ENCODE measurements at regions not wholly inside any gene's neighbourhood (a gene's known extent, or its start where the extent isn't known, plus 50 kb on each side); places are given as distances from the start of the nearest gene placed in this dataset.

GRCh38 chr14:103186909-103187586, 63.8 kb downstream of the TNFAIP2 start:
- intact Hi-C loops (cut with DNase I): loop anchor here (5.0 kb wide), 3 partner anchors 45 to 105 kb away; no protein-coding TSS in a partner anchor
- Histone ChIP-seq H3K4me1 (peaks cover 4% of the 10 kb centered on the region), H3K27me3 (ENCODE audit: insufficient read depth in 3 of 3, low read length in 2 of 3) (no peaks in the 10 kb centered on the region), H3K9me3 (no peaks in the 10 kb centered on the region), H3K27ac (no peak overlapping the region), H3K4me3 (no peak overlapping the region), H3K36me3 (ENCODE audit: insufficient read depth in 1 of 2, low read depth in 1 of 2) (no peaks in the 10 kb centered on the region)
- no peak for TF ChIP-seq CTCF (IDR thresholded peaks at IDR 0.05)
- ATAC-seq (no peak), DNase-seq (no peak)
- WGBS, 3 donors: 84 to 87% (median 87%) methylated on average over 12 of the region's 12 CpGs

GRCh38 chr14:103187911-103188310, 64.7 kb downstream of the TNFAIP2 start:
- Histone ChIP-seq H3K27ac (no peak overlapping the region), H3K4me1 (peaks cover 4% of the 10 kb centered on the region), H3K36me3 (ENCODE audit: insufficient read depth in 1 of 2, low read depth in 1 of 2) (no peaks in the 10 kb centered on the region), H3K9me3 (no peaks in the 10 kb centered on the region), H3K27me3 (ENCODE audit: insufficient read depth in 3 of 3, low read length in 2 of 3) (no peaks in the 10 kb centered on the region), H3K4me3 (no peak overlapping the region)
- intact Hi-C loops (cut with DNase I): loop anchor here (2.0 to 5.0 kb wide), 4 partner anchors 46 to 104 kb away; no protein-coding TSS in a partner anchor
- DNase-seq: no peak
- TF ChIP-seq CTCF (IDR thresholded peaks at IDR 0.05): no peak
- 91 to 99% (median 97%) methylated on average over 4 of the region's 4 CpGs for WGBS, 3 donors
- ATAC-seq: no peak

GRCh38 chr14:103188810-103189480, 65.7 kb downstream of the TNFAIP2 start:
- Histone ChIP-seq H3K4me1 (peaks cover 4% of the 10 kb centered on the region), H3K9me3 (no peaks in the 10 kb centered on the region), H3K27ac (no peak overlapping the region), H3K36me3 (ENCODE audit: insufficient read depth in 1 of 2, low read depth in 1 of 2) (no peaks in the 10 kb centered on the region), H3K27me3 (ENCODE audit: insufficient read depth in 3 of 3, low read length in 2 of 3) (no peaks in the 10 kb centered on the region), H3K4me3 (peak overlapping the region; percentile 62)
- peak; percentile 40 for TF ChIP-seq CTCF (IDR thresholded peaks at IDR 0.05)
- peak; percentile 61 to 75 for DNase-seq
- peak; percentile 61 to 83 (median 82) for ATAC-seq
- 4 to 6% (median 5%) methylated on average over 40 to 67 of the region's 67 CpGs for WGBS, 3 donors
- intact Hi-C loops (cut with DNase I): loop anchor here (2.0 to 5.0 kb wide), 4 partner anchors 47 to 103 kb away; no protein-coding TSS in a partner anchor

- H3K36me3 ChIP-seq (ENCODE audit: insufficient read depth in 1 of 2, low read depth in 1 of 2): no peaks in the 10 kb centered on the region
- H3K4me1 ChIP-seq: peaks cover 4% of the 10 kb centered on the region
- no peaks in the 10 kb centered on the region for H3K27me3 ChIP-seq (ENCODE audit: insufficient read depth in 3 of 3, low read length in 2 of 3)
- DNase-seq (no peak), ATAC-seq (no peak)
- intact Hi-C loops (cut with DNase I): loop anchor here (2.0 to 5.0 kb wide), 4 partner anchors 47 to 103 kb away; no protein-coding TSS in a partner anchor
- 60 to 73% (median 65%) methylated on average over 32 to 48 of the region's 48 CpGs for WGBS, 3 donors
- no peak for TF ChIP-seq CTCF (IDR thresholded peaks at IDR 0.05)
- no peak overlapping the region for H3K27ac ChIP-seq
- H3K4me3 ChIP-seq: peak overlapping the region; percentile 62
- no peaks in the 10 kb centered on the region for H3K9me3 ChIP-seq
Observed at GRCh38 chr14:103189481-103190470, 66.5 kb downstream of the TNFAIP2 start.

All from psoas muscle (tissue), 7 donors.